ENCODE measurements at regions not wholly inside any gene's neighbourhood (a gene's known extent, or its start where the extent isn't known, plus 50 kb on each side); places are given as distances from the start of the nearest gene placed in this dataset.

DNA sequence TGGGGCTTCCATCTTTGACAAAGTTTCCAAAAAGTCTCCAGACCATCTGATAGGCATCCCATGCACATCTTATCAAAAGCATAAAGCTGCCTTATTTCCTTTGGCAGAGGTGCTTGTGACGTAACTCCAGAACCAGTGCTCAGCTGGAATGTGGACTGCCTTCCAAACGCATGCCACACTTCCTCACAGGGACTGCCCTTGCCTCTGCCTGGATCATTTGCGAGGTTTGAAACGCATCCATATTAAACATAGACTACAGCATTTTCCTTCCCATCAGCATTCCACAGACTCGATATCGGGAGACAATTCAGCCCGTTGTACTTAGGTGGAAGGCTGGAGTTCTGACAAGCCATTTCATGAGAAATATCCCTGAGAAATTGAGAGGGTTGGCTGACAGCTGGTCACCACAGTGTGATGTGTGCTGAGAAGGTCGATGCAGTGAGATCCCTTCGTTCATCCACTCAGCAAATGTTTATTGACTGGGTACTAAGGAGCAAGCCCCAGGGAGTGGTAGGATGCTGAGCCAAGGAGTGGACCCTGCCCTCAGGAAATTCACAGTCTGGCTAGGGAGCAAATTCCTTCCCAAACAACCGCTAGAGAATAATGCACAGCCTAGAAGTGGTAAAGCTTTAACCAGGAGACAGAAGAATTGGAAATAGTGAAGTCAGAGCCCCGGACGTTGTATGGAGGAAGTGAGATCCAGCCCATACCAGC lies 376.0 kb downstream of the BCOR start:
- TF ChIP-seq, protein P1, sequence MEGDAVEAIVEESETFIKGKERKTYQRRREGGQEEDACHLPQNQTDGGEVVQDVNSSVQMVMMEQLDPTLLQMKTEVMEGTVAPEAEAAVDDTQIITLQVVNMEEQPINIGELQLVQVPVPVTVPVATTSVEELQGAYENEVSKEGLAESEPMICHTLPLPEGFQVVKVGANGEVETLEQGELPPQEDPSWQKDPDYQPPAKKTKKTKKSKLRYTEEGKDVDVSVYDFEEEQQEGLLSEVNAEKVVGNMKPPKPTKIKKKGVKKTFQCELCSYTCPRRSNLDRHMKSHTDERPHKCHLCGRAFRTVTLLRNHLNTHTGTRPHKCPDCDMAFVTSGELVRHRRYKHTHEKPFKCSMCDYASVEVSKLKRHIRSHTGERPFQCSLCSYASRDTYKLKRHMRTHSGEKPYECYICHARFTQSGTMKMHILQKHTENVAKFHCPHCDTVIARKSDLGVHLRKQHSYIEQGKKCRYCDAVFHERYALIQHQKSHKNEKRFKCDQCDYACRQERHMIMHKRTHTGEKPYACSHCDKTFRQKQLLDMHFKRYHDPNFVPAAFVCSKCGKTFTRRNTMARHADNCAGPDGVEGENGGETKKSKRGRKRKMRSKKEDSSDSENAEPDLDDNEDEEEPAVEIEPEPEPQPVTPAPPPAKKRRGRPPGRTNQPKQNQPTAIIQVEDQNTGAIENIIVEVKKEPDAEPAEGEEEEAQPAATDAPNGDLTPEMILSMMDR (IDR thresholded peaks at IDR 0.05): no peak
- TF ChIP-seq POLR2A (IDR thresholded peaks at IDR 0.05): no peak

Data from thyroid gland (tissue), 4 donors.